IMR-90 (cell line): ENCODE measurements at regions not wholly inside any gene's neighbourhood (a gene's known extent, or its start where the extent isn't known, plus 50 kb on each side); places are given as distances from the start of the nearest gene placed in this dataset.

Experiments
- ATAC-seq: fragments of 200-7000 bp; cut with Tn5 transposase; 2 replicates; pipeline ENCODE4 v1.9.1; 2020; ENCODE audit warnings: low read depth, mild to moderate bottlenecking, moderate library complexity
- BruUV-seq: library from RNA; stranded (reverse); fragments of 400-500 nt; replicated peaks from 2 replicates; lab custom pipeline; 2021; lab: Mats Ljungman, UMichigan
- CTCF ChIA-PET: fragments of 300-600 bp; formaldehyde crosslinking; extraction: SDS; loops from one replicate; lab custom pipeline; 2021; ENCODE audit warnings: antibody characterized with exemption; lab: Yijun Ruan, JAX
- POLR2A ChIA-PET: fragments of 300-600 bp; sonication (Branson Sonifier 250); formaldehyde crosslinking; loops from one replicate; lab custom pipeline; 2022; ENCODE audit warnings: antibody characterized with exemption; ENCODE audit not compliant: unreplicated experiment; lab: Charles Lee
- DNase-seq: peaks from one replicate; pipeline ENCODE4 v3.0.0; 2013
- H2AFZ ChIP-seq: replicated peaks from 2 replicates; pipeline ENCODE3; 2013; ENCODE audit warnings: low read length, mild to moderate bottlenecking; ENCODE audit not compliant: poor library complexity
- H2AK5ac ChIP-seq: 2 replicates; pipeline ENCODE4 v1.6.1; 2013; ENCODE audit warnings: low read depth, low read length, inconsistent platforms
- H2AK9ac ChIP-seq: replicated peaks from 2 replicates; pipeline ENCODE3; 2013; ENCODE audit warnings: mild to moderate bottlenecking, low read depth, low read length, moderate library complexity; ENCODE audit not compliant: poor library complexity
- H2BK120ac ChIP-seq: 2 replicates; pipeline ENCODE4 v1.6.1; 2013; ENCODE audit warnings: low read depth, low read length, inconsistent platforms
- H2BK15ac ChIP-seq: 3 replicates; pipeline ENCODE4 v1.6.1; 2013; ENCODE audit warnings: low read depth, low read length, inconsistent platforms
- H2BK20ac ChIP-seq: 2 replicates; pipeline ENCODE4 v1.6.1; 2013; ENCODE audit warnings: low read depth, mild to moderate bottlenecking, inconsistent platforms, low read length, moderate library complexity
- H2BK5ac ChIP-seq: 2 replicates; pipeline ENCODE4 v1.6.1; 2013; ENCODE audit warnings: mild to moderate bottlenecking, low read depth, low read length, inconsistent platforms; ENCODE audit not compliant: poor library complexity, severe bottlenecking
- H3K14ac ChIP-seq: replicated peaks from 2 replicates; pipeline ENCODE4 v1.6.1; 2013; ENCODE audit warnings: low read depth, low read length, inconsistent platforms
- H3K18ac ChIP-seq: 2 replicates; pipeline ENCODE4 v1.6.1; 2013; ENCODE audit warnings: low read depth, low read length, control low read depth
- H3K23ac ChIP-seq: 2 replicates; pipeline ENCODE4 v1.6.1; 2013; ENCODE audit warnings: low read depth, low read length, inconsistent platforms
- H3K27ac ChIP-seq: 2 replicates; pipeline ENCODE4 v1.5.1; 2013; ENCODE audit warnings: mild to moderate bottlenecking, control low read depth, low read length; ENCODE audit not compliant: insufficient read depth
- H3K27me3 ChIP-seq: 2 replicates; pipeline ENCODE4 v1.6.1; 2013; ENCODE audit warnings: low read length; ENCODE audit not compliant: control insufficient read depth, insufficient read depth
- H3K36me3 ChIP-seq: 2 replicates; pipeline ENCODE4 v1.6.1; 2013; ENCODE audit warnings: low read length, mixed read lengths; ENCODE audit not compliant: control insufficient read depth, insufficient read depth
- H3K4ac ChIP-seq: 2 replicates; pipeline ENCODE4 v1.6.1; 2013; ENCODE audit warnings: low read depth, low read length, inconsistent platforms
- H3K4me1 ChIP-seq: 2 replicates; pipeline ENCODE4 v1.6.1; 2013; ENCODE audit warnings: low read length, mixed read lengths; ENCODE audit not compliant: control insufficient read depth, insufficient read depth
- H3K4me2 ChIP-seq: 2 replicates; pipeline ENCODE4 v1.6.1; 2013; ENCODE audit warnings: low read depth, mild to moderate bottlenecking, control low read depth, low read length, moderate library complexity
- H3K4me3 ChIP-seq: 2 replicates; pipeline ENCODE4 v1.5.1; 2013; ENCODE audit warnings: low read depth, mild to moderate bottlenecking, control low read depth, low read length, moderate library complexity; ENCODE audit not compliant: insufficient read depth
- H3K56ac ChIP-seq: 2 replicates; pipeline ENCODE4 v1.6.1; 2013; ENCODE audit warnings: low read length, inconsistent platforms; ENCODE audit not compliant: insufficient read depth; ENCODE audit errors: extremely low read depth
- H3K79me1 ChIP-seq, 2 experiments: 2 replicates each; pipeline ENCODE4 v1.6.1; 2013; ENCODE audit warnings: low read length in 2 of 2, inconsistent platforms in 1 of 2, low read depth in 1 of 2
- H3K9ac ChIP-seq: 2 replicates; pipeline ENCODE4 v1.6.1; 2013; ENCODE audit warnings: low read depth, low read length, control low read depth
- H3K9me1 ChIP-seq: 2 replicates; pipeline ENCODE4 v1.6.1; 2013; ENCODE audit warnings: low read length, inconsistent platforms; ENCODE audit not compliant: insufficient read depth
- H3K9me3 ChIP-seq: 2 replicates; pipeline ENCODE4 v1.6.1; 2013; ENCODE audit warnings: low read length; ENCODE audit not compliant: control insufficient read depth, insufficient read depth
- H4K20me1 ChIP-seq: 2 replicates; pipeline ENCODE4 v1.6.1; 2013; ENCODE audit warnings: low read length, inconsistent platforms; ENCODE audit not compliant: insufficient read depth
- H4K5ac ChIP-seq: 2 replicates; pipeline ENCODE4 v1.6.1; 2013; ENCODE audit warnings: mild to moderate bottlenecking, low read depth, low read length, control low read depth
- H4K8ac ChIP-seq, 2 experiments: 2 replicates each; pipeline ENCODE4 v1.6.1; 2013; ENCODE audit warnings: low read depth in 2 of 2, low read length in 2 of 2, control low read depth in 1 of 2, inconsistent platforms in 1 of 2
- H4K91ac ChIP-seq: 2 replicates; pipeline ENCODE4 v1.6.1; 2013; ENCODE audit warnings: low read depth, low read length, inconsistent platforms; ENCODE audit not compliant: insufficient read depth
- BHLHE40 ChIP-seq: fragments of 150-350 bp; IDR thresholded peaks from 2 replicates; pipeline ENCODE4 v1.6.1; 2016; ENCODE audit warnings: mild to moderate bottlenecking, low read depth, low read length
- whole genome bisulfite sequencing, 2 experiments: methylation state at CpG; one replicate each; pipeline versions ENCODE4 v1.1.5 to v1.1.7; 2013; ENCODE audit warnings: missing lambda C conversion rate in 2 of 2; ENCODE audit not compliant: insufficient read length in 1 of 2; ENCODE audit errors: extremely low coverage in 2 of 2; 5-methylcytosine and 5-hydroxymethylcytosine counted together
- dilution Hi-C: fragments of 300-500 bp; cut with HindIII; formaldehyde crosslinking; loops from one replicate; pipeline ENCODE4 v1.14.3; 2018; ENCODE audit warnings: low sequenced_read_pairs; ENCODE audit not compliant: unreplicated experiment
- in situ Hi-C: fragments of 300-500 bp; cut with MboI; formaldehyde crosslinking; loops from 3 replicates; pipeline ENCODE4 v1.14.3; 2019; ENCODE audit warnings: low sequenced_read_pairs, inconsistent platforms, mixed read lengths
- intact Hi-C: fragments of 100-400 bp; cut with micrococcal nuclease; formaldehyde crosslinking; loops from 2 replicates; pipeline ENCODE4 v1.10.0; 2022

GRCh38 chr3:5841599-5841998, 654.1 kb downstream of the EDEM1 start:
- dilution Hi-C loops (no loop called here), in situ Hi-C loops (no loop called here), intact Hi-C loops (no loop called here)
- Histone ChIP-seq H3K4me3 (no peak overlapping the region), H3K14ac (no peak overlapping the region), H3K4me2 (no peak overlapping the region), H2AK9ac (no peak overlapping the region), H4K5ac (no peak overlapping the region), H3K9ac (no peak overlapping the region), H2AK5ac (no peak overlapping the region), H3K79me1 (no peaks in the 10 kb centered on the region), H2BK20ac (no peak overlapping the region), H2BK15ac (no peak overlapping the region), H4K8ac (no peak overlapping the region), H3K23ac (no peak overlapping the region), H4K20me1 (no peaks in the 10 kb centered on the region), H3K9me1 (no peaks in the 10 kb centered on the region), H3K56ac (no peak overlapping the region), H3K27me3 (no peaks in the 10 kb centered on the region), H2AFZ (no peak overlapping the region), H3K27ac (no peak overlapping the region), H2BK120ac (no peak overlapping the region), H3K9me3 (peaks cover 12% of the 10 kb centered on the region), H3K4me1 (no peaks in the 10 kb centered on the region), H3K4ac (no peak overlapping the region), H2BK5ac (no peak overlapping the region), H3K36me3 (no peaks in the 10 kb centered on the region), H3K18ac (no peak overlapping the region), H4K91ac (no peak overlapping the region)
- POLR2A ChIA-PET, result no interaction called here
- no TSS peak for BruUV-seq
- CTCF ChIA-PET, result no interaction called here
- TF ChIP-seq BHLHE40, result no peak
- no CpG with 5 or more reads among the region's 2 CpGs for WGBS, 2 experiments
- DNase-seq (no peak), ATAC-seq (no peak)
